ENCODE measurements at regions not wholly inside any gene's neighbourhood (a gene's known extent, or its start where the extent isn't known, plus 50 kb on each side); places are given as distances from the start of the nearest gene placed in this dataset.
"Not testable (repeated sequence)": the region's sequence is repeated elsewhere in the genome, so short reads cannot be mapped to it uniquely, and the experiment has no call there.

DNA sequence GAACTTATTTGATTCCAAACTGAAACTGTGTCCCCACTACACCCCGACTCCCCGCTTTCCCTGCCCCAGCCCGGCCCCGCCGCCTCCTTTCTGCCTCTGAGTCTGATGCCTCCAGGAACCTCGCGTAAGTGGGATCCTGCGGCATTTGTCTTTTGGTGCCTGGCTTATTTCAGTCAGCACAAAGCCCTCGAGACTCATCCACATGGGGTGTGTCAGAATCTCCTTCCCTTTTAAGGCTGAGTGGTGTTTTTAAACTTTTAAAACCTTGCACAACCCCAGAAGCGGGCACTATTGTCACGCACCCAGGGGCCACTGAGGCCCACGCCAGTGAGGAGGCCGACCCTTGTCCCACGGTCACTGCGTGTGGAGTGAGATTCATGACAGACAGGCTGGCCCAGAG, 206.9 kb downstream of the NPIPB11 start:
- not testable (repeated sequence) for TF ChIP-seq CTCF, POLR2A (IDR thresholded peaks at IDR 0.05)

Measured in transverse colon (tissue), 3 donors.